ENCODE measurements at regions not wholly inside any gene's neighbourhood (a gene's known extent, or its start where the extent isn't known, plus 50 kb on each side); places are given as distances from the start of the nearest gene placed in this dataset.

DNA sequence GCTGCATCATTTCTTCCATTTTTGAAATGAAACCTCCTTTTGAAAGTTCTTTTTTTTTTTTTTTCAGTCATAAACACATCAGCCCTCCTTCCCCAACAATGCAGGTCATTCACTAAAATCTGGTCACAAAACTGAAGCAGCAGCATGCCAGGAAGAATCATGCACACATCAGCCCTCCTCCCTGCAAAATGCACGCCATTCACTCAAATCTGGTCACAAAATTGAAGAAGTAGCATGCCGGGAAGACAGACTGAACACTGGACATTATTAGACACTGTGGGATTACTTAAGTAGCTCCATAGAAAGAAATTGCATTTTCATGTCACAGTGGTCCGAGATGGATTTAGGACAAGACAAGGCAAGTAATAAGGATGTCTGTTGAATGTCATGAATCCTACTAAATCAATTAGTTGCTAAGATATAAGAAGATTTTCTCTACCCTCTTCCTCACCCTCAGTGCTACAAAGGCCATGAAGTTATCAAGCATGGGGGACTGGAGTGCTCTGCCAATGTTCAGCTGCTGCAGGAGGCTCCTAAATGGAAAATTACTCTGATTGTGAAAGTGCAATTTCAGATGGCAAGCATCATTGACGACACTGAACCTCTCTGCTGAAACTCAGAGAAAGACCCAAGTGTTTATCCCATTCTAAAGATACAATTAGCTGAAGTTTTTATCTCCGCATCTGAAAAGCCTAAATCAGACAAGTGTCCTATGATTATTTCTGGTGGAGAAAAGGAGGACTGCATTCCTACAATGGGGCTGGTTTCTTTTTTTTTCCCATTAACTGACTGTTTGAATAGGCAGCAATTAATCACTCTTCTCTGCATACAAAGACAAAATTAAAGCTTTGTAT lies 913.2 kb downstream of the DIAPH3 start:
- TF ChIP-seq SP1 (IDR thresholded peaks at IDR 0.05), result no peak
- TF ChIP-seq, protein P1, sequence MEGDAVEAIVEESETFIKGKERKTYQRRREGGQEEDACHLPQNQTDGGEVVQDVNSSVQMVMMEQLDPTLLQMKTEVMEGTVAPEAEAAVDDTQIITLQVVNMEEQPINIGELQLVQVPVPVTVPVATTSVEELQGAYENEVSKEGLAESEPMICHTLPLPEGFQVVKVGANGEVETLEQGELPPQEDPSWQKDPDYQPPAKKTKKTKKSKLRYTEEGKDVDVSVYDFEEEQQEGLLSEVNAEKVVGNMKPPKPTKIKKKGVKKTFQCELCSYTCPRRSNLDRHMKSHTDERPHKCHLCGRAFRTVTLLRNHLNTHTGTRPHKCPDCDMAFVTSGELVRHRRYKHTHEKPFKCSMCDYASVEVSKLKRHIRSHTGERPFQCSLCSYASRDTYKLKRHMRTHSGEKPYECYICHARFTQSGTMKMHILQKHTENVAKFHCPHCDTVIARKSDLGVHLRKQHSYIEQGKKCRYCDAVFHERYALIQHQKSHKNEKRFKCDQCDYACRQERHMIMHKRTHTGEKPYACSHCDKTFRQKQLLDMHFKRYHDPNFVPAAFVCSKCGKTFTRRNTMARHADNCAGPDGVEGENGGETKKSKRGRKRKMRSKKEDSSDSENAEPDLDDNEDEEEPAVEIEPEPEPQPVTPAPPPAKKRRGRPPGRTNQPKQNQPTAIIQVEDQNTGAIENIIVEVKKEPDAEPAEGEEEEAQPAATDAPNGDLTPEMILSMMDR (IDR thresholded peaks at IDR 0.05; ENCODE audit: low read depth, low read length, missing input control), result no peak
- no peak for TF ChIP-seq EGR1 (IDR thresholded peaks at IDR 0.05; ENCODE audit: low read depth in 2 of 2)
- TF ChIP-seq, protein P2, sequence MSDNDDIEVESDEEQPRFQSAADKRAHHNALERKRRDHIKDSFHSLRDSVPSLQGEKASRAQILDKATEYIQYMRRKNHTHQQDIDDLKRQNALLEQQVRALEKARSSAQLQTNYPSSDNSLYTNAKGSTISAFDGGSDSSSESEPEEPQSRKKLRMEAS (IDR thresholded peaks at IDR 0.05), result no peak
- TF ChIP-seq YY1 (IDR thresholded peaks at IDR 0.05), result no peak
- no peak for TF ChIP-seq JUND (IDR thresholded peaks at IDR 0.05)
- no peak for TF ChIP-seq NR2F2 (IDR thresholded peaks at IDR 0.05)
